Keratinocyte (primary cell): ENCODE measurements at regions not wholly inside any gene's neighbourhood (a gene's known extent, or its start where the extent isn't known, plus 50 kb on each side); places are given as distances from the start of the nearest gene placed in this dataset.
A peak's percentile ranks its signal among the peaks of the same experiment; 100 is the strongest.

Experiments
- DNase-seq: peaks from one replicate; pipeline ENCODE4 v3.0.0-alpha.2; 2011; ENCODE audit warnings: low read depth, missing footprints, low spot score
- FAIRE-seq: peaks from 2 replicates; lab custom pipeline; 2011; peaks lifted over from hg19 to GRCh38; lab: Jason Lieb, UNC
- H2AFZ ChIP-seq: 2 replicates; pipeline ENCODE4 v1.6.0; 2012; ENCODE audit warnings: low read length, control low read depth, inconsistent platforms; ENCODE audit not compliant: control insufficient read depth
- H3K27ac ChIP-seq: 2 replicates; pipeline ENCODE4 v1.5.1; 2011; ENCODE audit warnings: low read length; ENCODE audit not compliant: control insufficient read depth, insufficient read depth
- H3K27me3 ChIP-seq: 3 replicates; pipeline ENCODE4 v1.6.0; 2011; ENCODE audit warnings: low read length; ENCODE audit not compliant: control insufficient read depth, insufficient read depth; ENCODE audit errors: extremely low read depth
- H3K36me3 ChIP-seq, 2 experiments: 2 replicates in 1 of 2; 3 replicates in 1 of 2; pipeline ENCODE4 v1.5.1; 2011; ENCODE audit warnings: low read length in 2 of 2, mild to moderate bottlenecking in 1 of 2; ENCODE audit not compliant: control insufficient read depth in 2 of 2, insufficient read depth in 2 of 2; ENCODE audit errors: extremely low read depth in 1 of 2
- H3K4me1 ChIP-seq: 3 replicates; pipeline ENCODE4 v1.5.1; 2011; ENCODE audit warnings: low read length; ENCODE audit not compliant: control insufficient read depth, insufficient read depth; ENCODE audit errors: extremely low read depth
- H3K4me2 ChIP-seq: 3 replicates; pipeline ENCODE4 v1.6.0; 2011; ENCODE audit warnings: low read depth, low read length; ENCODE audit not compliant: control insufficient read depth, insufficient read depth; ENCODE audit errors: extremely low read depth
- H3K4me3 ChIP-seq, 3 experiments: fragments of 200-600 bp in 1 of 3; sonication (generic) in 1 of 3; 2 replicates in 2 of 3; 3 replicates in 1 of 3; pipeline ENCODE4 v1.5.1; 2011 to 2016; ENCODE audit warnings: low read length in 3 of 3, mild to moderate bottlenecking in 3 of 3, control low read depth in 2 of 3, inconsistent platforms in 1 of 3, low read depth in 1 of 3, mixed read lengths in 1 of 3, mixed run types in 1 of 3, moderate library complexity in 1 of 3; ENCODE audit not compliant: control insufficient read depth in 2 of 3, insufficient read depth in 2 of 3; ENCODE audit errors: extremely low read depth in 1 of 3
- H3K79me2 ChIP-seq: 2 replicates; pipeline ENCODE4 v1.6.0; 2012; ENCODE audit warnings: low read length; ENCODE audit not compliant: control insufficient read depth, insufficient read depth
- H3K9ac ChIP-seq: 3 replicates; pipeline ENCODE4 v1.6.0; 2011; ENCODE audit warnings: low read length; ENCODE audit not compliant: control insufficient read depth, insufficient read depth; ENCODE audit errors: extremely low read depth
- H3K9me1 ChIP-seq: 3 replicates; pipeline ENCODE4 v1.6.0; 2011; ENCODE audit warnings: low read length; ENCODE audit not compliant: control insufficient read depth, insufficient read depth; ENCODE audit errors: extremely low read depth
- H3K9me3 ChIP-seq: 2 replicates; pipeline ENCODE4 v1.5.1; 2012; ENCODE audit warnings: low read depth, low read length; ENCODE audit not compliant: control insufficient read depth
- H4K20me1 ChIP-seq: 3 replicates; pipeline ENCODE4 v1.6.0; 2011; ENCODE audit warnings: low read length; ENCODE audit not compliant: control insufficient read depth, insufficient read depth; ENCODE audit errors: extremely low read depth
- CTCF ChIP-seq, 3 experiments: IDR thresholded peaks in 1 of 3; conservative IDR thresholded peaks in 1 of 3; optimal IDR thresholded peaks in 1 of 3; 2 replicates in 2 of 3; 3 replicates in 1 of 3; pipeline versions ENCODE3 to v1.5.1; 2011; ENCODE audit warnings: low read length in 3 of 3, mild to moderate bottlenecking in 3 of 3, moderate library complexity in 2 of 3, control low read depth in 1 of 3, inconsistent platforms in 1 of 3; ENCODE audit not compliant: insufficient read depth in 2 of 3; ENCODE audit errors: extremely low read depth in 1 of 3
- EZH2 ChIP-seq: IDR thresholded peaks from one replicate; pipeline ENCODE4 v1.6.1; 2012; ENCODE audit warnings: inconsistent platforms, mild to moderate bottlenecking, low read length, moderate library complexity
- dilution Hi-C: fragments of 300-500 bp; cut with MboI; formaldehyde crosslinking; loops from one replicate; pipeline ENCODE4 v1.7.0; 2020; ENCODE audit warnings: low sequenced_read_pairs; ENCODE audit not compliant: extremely low pct_ligation_motif_present

- H3K27me3 ChIP-seq = no peaks in the 10 kb centered on the region
- no peak overlapping the region for H3K9ac ChIP-seq
- H3K27ac ChIP-seq = no peak overlapping the region
- FAIRE-seq (no peak), DNase-seq (no peak)
- TF ChIP-seq EZH2 (no peak), CTCF (optimal IDR thresholded peaks at IDR 0.05 in 1 of 3, IDR thresholded peaks at IDR 0.05 in 1 of 3, conservative IDR thresholded peaks at IDR 0.05 in 1 of 3; ENCODE audit: extremely low read depth in 1 of 3, insufficient read depth in 2 of 3, low read length in 3 of 3) (peak; percentile 10 to 20 (median 17))
- no peaks in the 10 kb centered on the region for H3K79me2 ChIP-seq
- H3K36me3 ChIP-seq = no peaks in the 10 kb centered on the region
- H3K9me1 ChIP-seq = no peaks in the 10 kb centered on the region
- dilution Hi-C loops = no loop called here
- H3K4me3 ChIP-seq = no peak overlapping the region
- no peaks in the 10 kb centered on the region for H4K20me1 ChIP-seq
- H3K4me1 ChIP-seq = no peaks in the 10 kb centered on the region
- no peaks in the 10 kb centered on the region for H3K9me3 ChIP-seq
- H2AFZ ChIP-seq = no peak overlapping the region
- H3K4me2 ChIP-seq = no peak overlapping the region
Observed at GRCh38 chr9:110006657-110007056, 201.3 kb downstream of the C9orf152 start.

DNA sequence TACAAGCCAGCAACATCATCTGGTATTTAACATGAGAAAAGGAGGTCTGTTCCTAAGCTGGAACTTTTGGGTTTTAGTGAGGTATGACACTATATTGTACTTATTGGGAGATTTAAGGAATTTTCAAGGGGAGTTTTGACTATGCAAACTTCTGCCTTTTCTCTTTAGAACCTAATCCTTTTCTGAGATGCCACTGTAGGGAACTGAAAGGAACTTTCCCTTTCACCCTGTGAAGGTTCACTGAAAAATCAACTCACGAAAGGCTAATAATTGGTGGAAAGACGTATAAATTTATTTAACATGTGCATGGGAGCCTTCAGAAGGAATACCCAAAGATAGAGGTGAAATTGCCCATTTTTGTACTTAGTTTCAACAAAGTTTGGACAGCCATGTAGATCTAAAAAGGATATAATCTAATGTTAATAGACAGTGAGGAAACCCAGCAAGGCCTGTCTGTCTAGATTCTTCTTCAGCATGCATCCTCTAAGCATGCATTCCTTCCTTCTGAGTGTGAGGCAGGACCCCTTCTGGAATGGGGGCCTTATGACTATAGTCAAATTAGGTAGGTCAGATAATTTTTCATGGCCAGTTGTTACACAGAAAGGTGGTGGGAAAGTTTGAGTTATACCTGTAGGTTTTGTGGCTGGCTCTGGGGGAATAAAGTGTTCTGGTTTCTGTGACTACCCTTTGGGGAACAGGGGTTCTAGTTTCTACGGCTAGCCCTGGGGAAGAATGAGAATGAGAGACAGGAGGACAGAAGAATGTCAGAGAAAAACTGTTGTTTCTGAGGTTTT lies 200.3 kb downstream of the C9orf152 start:
- TF ChIP-seq CTCF (optimal IDR thresholded peaks at IDR 0.05 in 1 of 3, IDR thresholded peaks at IDR 0.05 in 1 of 3, conservative IDR thresholded peaks at IDR 0.05 in 1 of 3; ENCODE audit: extremely low read depth in 1 of 3, insufficient read depth in 2 of 3, low read length in 3 of 3) (no peak), EZH2 (no peak)
- Histone ChIP-seq H3K4me1 (no peaks in the 10 kb centered on the region), H3K27me3 (no peaks in the 10 kb centered on the region), H3K9me3 (no peaks in the 10 kb centered on the region), H3K27ac (no peak overlapping the region), H3K4me2 (no peak overlapping the region), H3K9me1 (no peaks in the 10 kb centered on the region), H3K9ac (no peak overlapping the region), H3K79me2 (no peaks in the 10 kb centered on the region), H2AFZ (no peak overlapping the region), H3K36me3 (no peaks in the 10 kb centered on the region), H4K20me1 (no peaks in the 10 kb centered on the region), H3K4me3 (no peak overlapping the region)
- dilution Hi-C loops = no loop called here
- FAIRE-seq (no peak), DNase-seq (no peak)
